ENCODE measurements at regions not wholly inside any gene's neighbourhood (a gene's known extent, or its start where the extent isn't known, plus 50 kb on each side); places are given as distances from the start of the nearest gene placed in this dataset.

GRCh38 chr16:73737637-73738036 is 559.0 kb upstream of the PSMD7 start:
- no peak for ATAC-seq

GRCh38 chr16:73735954-73736353 is 560.7 kb upstream of the PSMD7 start:
- no peak for ATAC-seq

GRCh38 chr16:73735018-73735417 is 561.6 kb upstream of the PSMD7 start:
- ATAC-seq: peak in 1 of 2 donors; percentile 46

GRCh38 chr16:73732681-73733080 is 563.9 kb upstream of the PSMD7 start:
- no peak for ATAC-seq

- no peak for ATAC-seq
Measured at GRCh38 chr16:73732143-73732542, 564.5 kb upstream of the PSMD7 start.

GRCh38 chr16:73730481-73731090 is 566.0 kb upstream of the PSMD7 start:
- ATAC-seq: no peak

- no peak for ATAC-seq
Measured at GRCh38 chr16:73725156-73725555, 571.5 kb upstream of the PSMD7 start.

- ATAC-seq: no peak
Measured at GRCh38 chr16:73724503-73724902, 572.1 kb upstream of the PSMD7 start.

- ATAC-seq: no peak
Measured at GRCh38 chr16:73717266-73717974, 579.2 kb upstream of the PSMD7 start.

GRCh38 chr16:73714976-73715375 is 581.6 kb upstream of the PSMD7 start:
- ATAC-seq: no peak

- ATAC-seq: no peak
Measured at GRCh38 chr16:73713778-73714495, 582.7 kb upstream of the PSMD7 start.

GRCh38 chr16:73713251-73713650 is 583.4 kb upstream of the PSMD7 start:
- no peak for ATAC-seq

GRCh38 chr16:73711406-73712080 is 585.1 kb upstream of the PSMD7 start:
- ATAC-seq: no peak

- ATAC-seq: no peak
Measured at GRCh38 chr16:73710526-73710925, 586.1 kb upstream of the PSMD7 start.

- ATAC-seq: no peak
Measured at GRCh38 chr16:73707863-73708262, 588.8 kb upstream of the PSMD7 start.

GRCh38 chr16:73703891-73704290 is 592.7 kb upstream of the PSMD7 start:
- ATAC-seq: no peak

- no peak for ATAC-seq
Measured at GRCh38 chr16:73697336-73697735, 599.3 kb upstream of the PSMD7 start.

GRCh38 chr16:73692861-73693260 is 603.8 kb upstream of the PSMD7 start:
- ATAC-seq: no peak

- no peak for ATAC-seq
Measured at GRCh38 chr16:73683804-73684203, 612.8 kb upstream of the PSMD7 start.

GRCh38 chr16:73672135-73672534 is 624.2 kb upstream of the ZFHX3 start:
- no peak for ATAC-seq

- no peak for ATAC-seq
Measured at GRCh38 chr16:73670836-73671820, 623.2 kb upstream of the ZFHX3 start.

Data from activated CD4-positive, CD25-positive, alpha-beta regulatory T cell treated with anti-CD3 and anti-CD28 coated beads, Interleukin-2, amount 50 U/mL, for 24 hours (primary cell).